BLaER1 treated with 17β-estradiol and CSF1 and Interleukin-3, amounts not matched to agents 10 nM and 100 nM (cell line): ENCODE measurements at regions not wholly inside any gene's neighbourhood (a gene's known extent, or its start where the extent isn't known, plus 50 kb on each side); places are given as distances from the start of the nearest gene placed in this dataset.
"Not testable (repeated sequence)": the region's sequence is repeated elsewhere in the genome, so short reads cannot be mapped to it uniquely, and the experiment has no call there.

ENCODE experiments used
- H3K27ac ChIP-seq, 11 experiments: shearing (Covaris generic); formaldehyde crosslinking; 2 replicates each; pipeline ENCODE4 v1.8.1; 2022
- H3K27me3 ChIP-seq, 11 experiments: shearing (Covaris generic); formaldehyde crosslinking; 2 replicates each; pipeline ENCODE4 v1.8.1; 2022
- H3K36me3 ChIP-seq, 11 experiments: shearing (Covaris generic); formaldehyde crosslinking; 2 replicates each; pipeline ENCODE4 v1.8.1; 2022
- H3K4me1 ChIP-seq, 10 experiments: shearing (Covaris generic); formaldehyde crosslinking; 2 replicates each; pipeline ENCODE4 v1.8.1; 2022
- H3K4me2 ChIP-seq, 11 experiments: shearing (Covaris generic); formaldehyde crosslinking; 2 replicates each; pipeline ENCODE4 v1.8.1; 2022
- H3K4me3 ChIP-seq, 10 experiments: shearing (Covaris generic); formaldehyde crosslinking; 2 replicates each; pipeline ENCODE4 v1.8.1; 2022
- H3K9ac ChIP-seq, 11 experiments: shearing (Covaris generic); formaldehyde crosslinking; 2 replicates each; pipeline ENCODE4 v1.8.1; 2022
- H3K9me3 ChIP-seq, 11 experiments: shearing (Covaris generic); formaldehyde crosslinking; replicated peaks in 1 of 11; 2 replicates each; pipeline ENCODE4 v1.8.1; 2022
- H4K20me1 ChIP-seq, 11 experiments: shearing (Covaris generic); formaldehyde crosslinking; 2 replicates each; pipeline ENCODE4 v1.8.1; 2022
- Cebpa-rat ChIP-seq, 11 experiments: shearing (Covaris generic); IDR thresholded peaks; 2 replicates each; pipeline ENCODE4 v1.8.1; 2022

DNA sequence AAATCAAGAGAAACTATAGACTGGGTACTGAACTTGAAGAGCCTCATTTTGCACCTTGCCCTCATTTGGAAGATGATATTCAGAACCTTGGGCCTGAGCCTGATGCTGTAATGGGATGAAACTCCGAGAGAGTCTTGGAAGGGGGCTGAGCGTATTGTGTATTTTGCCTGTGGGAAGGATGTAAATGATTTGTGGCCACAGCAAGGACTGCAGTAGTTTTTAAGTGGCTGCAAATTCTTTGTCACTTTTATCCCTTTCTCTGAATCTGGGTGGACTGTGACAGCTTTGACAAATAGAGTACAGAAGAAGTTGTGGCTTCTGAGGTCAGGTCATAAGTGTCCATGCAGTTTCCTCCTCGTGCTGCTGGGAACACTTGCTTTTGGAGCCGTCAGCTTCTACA lies 221.2 kb downstream of the ADRA2A start:
- TF ChIP-seq Cebpa-rat (IDR thresholded peaks at IDR 0.05), result no peak

DNA sequence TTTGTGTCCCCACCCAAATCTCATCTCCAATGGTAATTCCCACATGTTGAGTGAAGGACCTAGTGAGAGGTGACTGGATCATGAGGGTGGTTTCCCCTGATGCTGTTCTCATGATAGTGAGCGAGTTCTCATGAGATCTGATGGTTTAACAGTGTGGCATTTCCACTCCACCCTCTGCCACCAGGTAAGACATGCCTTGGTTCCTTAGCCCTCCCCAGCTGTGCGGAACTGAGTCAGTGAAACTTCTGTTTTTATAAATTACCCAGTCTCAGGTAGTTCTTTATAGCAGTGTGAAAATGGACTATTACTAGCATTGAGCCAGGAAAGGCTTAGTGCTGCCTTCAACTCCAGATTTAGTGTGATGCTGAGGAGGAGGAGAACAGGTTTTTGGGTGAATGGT lies 222.2 kb downstream of the ADRA2A start:
- H3K27ac ChIP-seq, result no peak overlapping the region
- no peak overlapping the region for H3K4me3 ChIP-seq
- no peaks in the 10 kb centered on the region for H3K36me3 ChIP-seq
- peaks cover 0 to 10% (median 0%) of the 10 kb centered on the region in 11 experiments; a peak in 4 of 22 replicates for H3K9me3 ChIP-seq
- H3K4me1 ChIP-seq, result peaks cover 0 to 8% (median 0%) of the 10 kb centered on the region in 10 experiments; a peak in 1 of 20 replicates
- H3K4me2 ChIP-seq, result no peak overlapping the region
- no peak for TF ChIP-seq Cebpa-rat (IDR thresholded peaks at IDR 0.05)
- H3K9ac ChIP-seq, result no peak overlapping the region
- no peaks in the 10 kb centered on the region for H4K20me1 ChIP-seq
- no peaks in the 10 kb centered on the region for H3K27me3 ChIP-seq

More for the DNA sequence above, 221.2 kb downstream of the ADRA2A start:
- H3K4me3 ChIP-seq, result no peak overlapping the region
- H4K20me1 ChIP-seq, result no peaks in the 10 kb centered on the region
- H3K9ac ChIP-seq, result no peak overlapping the region
- H3K4me2 ChIP-seq, result peak overlapping the region in 1 of 11 experiments; percentile 12; a peak in 1 of 22 replicates
- no peaks in the 10 kb centered on the region for H3K36me3 ChIP-seq
- peaks cover 0 to 10% (median 0%) of the 10 kb centered on the region in 11 experiments; a peak in 4 of 22 replicates for H3K9me3 ChIP-seq
- H3K4me1 ChIP-seq, result peaks cover 0 to 8% (median 0%) of the 10 kb centered on the region in 10 experiments; a peak in 1 of 20 replicates
- no peak overlapping the region for H3K27ac ChIP-seq
- H3K27me3 ChIP-seq, result no peaks in the 10 kb centered on the region

DNA sequence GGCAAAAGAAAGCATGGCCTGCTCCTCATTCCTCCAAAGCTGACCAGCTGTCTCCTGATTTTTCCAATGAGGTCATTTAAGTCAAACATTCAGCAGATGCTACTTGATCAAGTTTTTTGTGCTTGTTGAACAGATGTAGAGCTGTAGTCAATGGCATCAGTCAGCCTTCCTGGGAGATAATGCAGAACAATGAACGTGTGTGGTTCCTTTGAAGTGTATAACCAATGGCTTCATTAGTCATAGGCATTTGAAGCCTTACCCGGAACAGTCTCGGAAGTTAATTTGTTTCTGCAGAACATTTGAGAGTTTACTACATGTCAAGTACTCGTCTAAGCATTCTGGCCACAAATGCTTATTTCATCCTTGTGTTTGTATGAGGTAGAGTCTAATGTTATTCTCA lies 227.1 kb downstream of the ADRA2A start:
- Histone ChIP-seq H3K4me3 (no peak overlapping the region), H3K27ac (no peak overlapping the region), H3K36me3 (no peaks in the 10 kb centered on the region), H3K9me3 (peaks cover 0 to 10% (median 0%) of the 10 kb centered on the region in 11 experiments; a peak in 4 of 22 replicates), H3K27me3 (no peaks in the 10 kb centered on the region), H3K4me1 (no peaks in the 10 kb centered on the region), H3K9ac (no peak overlapping the region), H4K20me1 (no peaks in the 10 kb centered on the region), H3K4me2 (no peak overlapping the region)
- TF ChIP-seq Cebpa-rat (IDR thresholded peaks at IDR 0.05), result no peak

DNA sequence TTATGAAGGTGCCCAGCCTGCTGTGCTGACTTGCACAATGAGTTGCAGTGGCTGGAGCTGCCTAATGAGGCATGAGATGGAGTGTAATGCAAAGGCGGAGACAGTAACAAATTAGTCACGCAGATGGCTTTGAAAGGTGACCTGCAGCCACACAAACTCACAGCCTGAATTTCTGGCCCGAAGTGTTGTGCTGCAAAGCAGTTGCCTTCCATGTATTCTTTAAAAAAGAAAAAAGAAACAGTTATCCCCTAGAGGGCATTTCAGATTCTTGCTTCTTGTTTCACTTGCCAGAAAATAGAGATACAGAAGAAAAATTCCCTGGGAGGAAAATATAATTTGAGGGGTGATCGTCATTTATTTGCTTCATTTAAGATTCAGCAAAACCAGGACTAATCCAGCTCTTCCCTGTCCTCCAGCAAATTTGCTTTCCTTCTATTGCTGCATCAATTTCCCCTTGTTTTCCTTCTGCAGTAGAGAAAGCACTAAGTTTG lies 239.9 kb downstream of the ADRA2A start:
- H3K4me3 ChIP-seq, result no peak overlapping the region
- H3K9ac ChIP-seq, result no peak overlapping the region
- H3K27ac ChIP-seq, result no peak overlapping the region
- H3K36me3 ChIP-seq, result no peaks in the 10 kb centered on the region
- TF ChIP-seq Cebpa-rat (IDR thresholded peaks at IDR 0.05), result no peak
- H3K4me2 ChIP-seq, result no peak overlapping the region
- H3K4me1 ChIP-seq, result no peaks in the 10 kb centered on the region
- peaks cover 0 to 15% (median 0%) of the 10 kb centered on the region in 11 experiments; a peak in 1 of 22 replicates for H3K9me3 ChIP-seq
- H3K27me3 ChIP-seq, result no peaks in the 10 kb centered on the region
- no peaks in the 10 kb centered on the region for H4K20me1 ChIP-seq

DNA sequence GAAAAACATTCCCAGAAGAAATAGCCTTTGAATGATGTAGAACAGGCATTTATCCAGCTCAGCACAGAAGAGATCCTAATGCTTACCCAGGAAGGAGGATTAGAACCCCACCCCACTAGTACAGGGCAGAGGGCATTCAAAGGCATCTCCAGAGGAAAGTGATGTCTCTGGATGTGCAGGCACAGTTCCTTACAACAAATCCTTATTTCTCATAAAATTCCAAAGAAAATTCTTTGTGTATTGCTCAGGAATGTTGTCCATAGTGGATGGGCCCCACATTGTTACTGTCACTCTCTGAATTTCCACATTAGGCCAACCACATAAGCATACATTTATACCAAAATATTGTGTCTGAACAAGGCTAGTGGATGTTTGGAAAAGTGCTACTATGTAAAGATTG lies 243.0 kb downstream of the ADRA2A start:
- Histone ChIP-seq H3K27me3 (no peaks in the 10 kb centered on the region), H3K27ac (no peak overlapping the region), H3K36me3 (no peaks in the 10 kb centered on the region), H3K9ac (no peak overlapping the region), H3K4me3 (no peak overlapping the region), H3K9me3 (no peaks in the 10 kb centered on the region), H3K4me2 (no peak overlapping the region), H3K4me1 (no peaks in the 10 kb centered on the region), H4K20me1 (no peaks in the 10 kb centered on the region)
- TF ChIP-seq Cebpa-rat (IDR thresholded peaks at IDR 0.05), result no peak

DNA sequence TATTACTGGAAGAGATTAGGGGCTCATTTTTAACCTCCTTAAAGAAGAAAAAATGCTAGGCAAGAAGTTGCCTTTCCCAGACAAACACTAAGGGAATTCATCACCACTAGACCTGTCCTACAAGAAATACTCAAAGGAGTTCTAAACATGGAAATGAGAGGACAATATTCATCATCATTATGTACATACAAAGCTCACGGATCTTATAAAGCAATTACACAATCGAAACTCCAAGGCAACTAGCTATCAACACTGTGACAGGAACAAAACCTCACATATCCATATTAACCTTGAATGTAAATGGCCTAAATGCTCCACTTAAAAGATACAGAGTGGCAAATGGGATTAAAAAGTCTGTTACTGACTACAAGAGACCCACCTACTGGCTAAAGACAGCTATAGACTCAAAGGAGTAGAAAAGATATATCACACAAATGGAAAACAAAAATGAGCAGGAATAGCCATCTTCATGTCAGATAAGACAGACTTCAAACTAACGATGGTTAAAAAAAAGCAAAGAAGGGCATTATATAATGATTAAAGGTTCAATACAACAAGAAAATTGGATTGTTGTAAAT lies 246.6 kb downstream of the ADRA2A start:
- no peak for TF ChIP-seq Cebpa-rat (IDR thresholded peaks at IDR 0.05)
- no peak overlapping the region for H3K4me2 ChIP-seq

DNA sequence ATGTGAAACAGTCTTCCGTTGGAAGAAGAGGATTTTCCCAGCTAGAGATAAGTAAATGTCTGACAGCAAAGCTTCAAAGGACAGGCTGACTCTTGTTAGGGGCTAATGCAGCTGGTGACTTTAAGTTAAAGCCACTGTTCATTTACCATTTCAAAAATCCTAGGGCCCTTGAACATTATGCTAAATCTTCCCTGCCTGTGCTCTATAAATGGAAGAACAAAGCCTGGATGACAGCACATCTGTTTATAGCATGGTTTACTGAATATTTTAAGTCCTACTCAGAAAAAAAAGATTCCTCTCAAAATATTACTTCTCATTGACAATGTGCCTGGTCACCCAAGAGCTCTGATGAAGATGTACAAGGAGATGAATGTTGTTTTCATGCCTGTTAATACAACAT lies 255.3 kb downstream of the ADRA2A start:
- H4K20me1 ChIP-seq, H3K9ac ChIP-seq, H3K36me3 ChIP-seq, H3K4me1 ChIP-seq, H3K4me2 ChIP-seq, H3K4me3 ChIP-seq, H3K27ac ChIP-seq, H3K27me3 ChIP-seq: not testable (repeated sequence)
- H3K9me3 ChIP-seq, result peaks cover 0 to 15% (median 10%) of the 10 kb centered on the region in 11 experiments; a peak in 12 of 22 replicates

More for the DNA sequence above, 246.6 kb downstream of the ADRA2A start:
- Histone ChIP-seq H4K20me1 (no peaks in the 10 kb centered on the region), H3K4me3 (no peak overlapping the region), H3K9ac (no peak overlapping the region), H3K9me3 (peaks cover 0 to 5% (median 0%) of the 10 kb centered on the region in 11 experiments; a peak in 2 of 22 replicates), H3K27ac (no peak overlapping the region), H3K27me3 (no peaks in the 10 kb centered on the region), H3K36me3 (no peaks in the 10 kb centered on the region), H3K4me1 (no peaks in the 10 kb centered on the region)

DNA sequence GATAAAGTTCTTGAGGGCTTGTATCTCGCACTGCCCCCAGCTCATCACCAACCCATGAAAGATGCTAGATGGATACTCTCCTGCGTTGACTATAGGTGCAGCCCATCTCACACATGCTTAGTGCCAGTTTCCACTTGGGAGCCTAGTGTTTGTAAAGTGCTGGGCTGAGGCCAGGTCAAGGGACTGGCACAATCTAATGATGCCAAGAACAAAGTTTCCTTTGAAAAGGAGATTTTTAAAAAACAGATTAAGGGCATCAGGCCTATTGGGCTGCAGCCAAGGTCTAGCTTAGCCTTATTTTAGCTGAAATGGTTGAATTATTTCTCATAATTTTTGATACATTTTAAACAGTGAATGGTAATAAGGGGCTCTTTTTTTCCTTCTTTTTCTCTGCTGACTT lies 259.0 kb downstream of the ADRA2A start:
- no peak for TF ChIP-seq Cebpa-rat (IDR thresholded peaks at IDR 0.05)
- Histone ChIP-seq H4K20me1 (no peaks in the 10 kb centered on the region), H3K9me3 (peaks cover 16 to 32% (median 31%) of the 10 kb centered on the region in 11 experiments), H3K4me1 (no peaks in the 10 kb centered on the region), H3K27me3 (no peaks in the 10 kb centered on the region), H3K27ac (no peak overlapping the region), H3K4me3 (no peak overlapping the region), H3K4me2 (no peak overlapping the region), H3K36me3 (peaks cover 0 to 2% (median 0%) of the 10 kb centered on the region in 11 experiments; a peak in 3 of 22 replicates), H3K9ac (no peak overlapping the region)

DNA sequence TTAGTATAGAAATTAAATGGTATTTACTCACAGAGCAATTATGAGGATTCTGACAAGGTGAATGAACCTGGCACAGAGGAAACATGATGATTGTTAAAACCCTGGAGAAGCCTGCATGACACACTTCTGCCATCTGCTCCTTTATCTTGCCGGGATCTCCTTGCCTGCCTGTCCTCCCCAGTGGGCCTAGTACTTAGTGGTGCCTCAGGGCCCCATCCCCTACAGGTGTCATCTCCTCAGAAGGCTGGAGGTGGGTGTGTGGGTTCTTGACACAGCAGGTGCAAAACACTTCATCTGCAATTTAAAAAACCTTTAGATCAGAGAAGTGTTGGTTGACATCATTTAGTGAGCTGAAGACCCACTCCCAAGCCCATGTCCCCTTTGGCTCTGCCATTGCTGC lies 261.2 kb downstream of the ADRA2A start:
- no peak for TF ChIP-seq Cebpa-rat (IDR thresholded peaks at IDR 0.05)
- no peak overlapping the region for H3K27ac ChIP-seq
- peaks cover 38 to 53% (median 51%) of the 10 kb centered on the region in 11 experiments for H3K9me3 ChIP-seq
- H3K4me3 ChIP-seq, result no peak overlapping the region
- no peak overlapping the region for H3K4me2 ChIP-seq
- no peaks in the 10 kb centered on the region for H3K4me1 ChIP-seq
- no peak overlapping the region for H3K9ac ChIP-seq
- H4K20me1 ChIP-seq, result no peaks in the 10 kb centered on the region
- H3K36me3 ChIP-seq, result peaks cover 0 to 4% (median 0%) of the 10 kb centered on the region in 11 experiments; a peak in 3 of 22 replicates
- H3K27me3 ChIP-seq, result no peaks in the 10 kb centered on the region

DNA sequence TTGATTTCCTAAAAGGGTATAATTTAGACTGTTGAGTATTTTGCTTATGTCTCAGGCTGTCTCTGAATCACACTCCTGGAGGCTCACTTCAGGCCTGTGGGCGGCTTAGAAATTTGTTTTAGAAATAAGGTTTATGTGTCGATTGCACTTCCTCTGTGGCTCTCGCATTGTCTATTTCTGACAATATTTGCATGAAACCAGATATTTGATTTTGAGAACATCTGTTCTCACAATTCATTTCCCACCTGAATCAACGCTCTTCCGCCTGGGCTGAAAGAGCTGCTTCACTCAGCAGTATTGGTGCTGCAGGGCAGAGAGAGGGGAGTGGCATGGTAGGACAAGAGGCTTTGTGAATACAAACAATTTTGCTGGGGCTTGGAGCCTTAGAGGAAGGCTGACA lies 262.0 kb downstream of the ADRA2A start:
- Histone ChIP-seq H3K9me3 (peaks cover 38 to 52% (median 45%) of the 10 kb centered on the region in 11 experiments), H3K4me1 (no peaks in the 10 kb centered on the region), H4K20me1 (no peaks in the 10 kb centered on the region), H3K9ac (no peak overlapping the region), H3K4me3 (no peak overlapping the region), H3K36me3 (peaks cover 0 to 4% (median 0%) of the 10 kb centered on the region in 11 experiments; a peak in 3 of 22 replicates), H3K27ac (no peak overlapping the region), H3K27me3 (no peaks in the 10 kb centered on the region), H3K4me2 (no peak overlapping the region)
- TF ChIP-seq Cebpa-rat (IDR thresholded peaks at IDR 0.05), result no peak
